Calu3 (cell line): ENCODE measurements at regions not wholly inside any gene's neighbourhood (a gene's known extent, or its start where the extent isn't known, plus 50 kb on each side); places are given as distances from the start of the nearest gene placed in this dataset.

Experiments
- BruUV-seq: library from RNA; stranded (reverse); fragments of 400-500 nt; replicated peaks from 2 replicates; lab custom pipeline; 2021; lab: Mats Ljungman, UMichigan
- CTCF ChIA-PET: fragments of 300-600 bp; sonication (Branson Sonifier 250); formaldehyde crosslinking; loops from one replicate; lab custom pipeline; 2022; ENCODE audit warnings: antibody characterized with exemption; lab: Charles Lee
- DNase-seq: peaks from one replicate; pipeline ENCODE4 v3.0.0; 2022
- H3K27ac Mint-ChIP-seq: one replicate; pipeline ENCODE4 v1.8.0; 2022; ENCODE audit warnings: mixed read lengths; ENCODE audit not compliant: unreplicated experiment
- H3K27me3 Mint-ChIP-seq: one replicate; pipeline ENCODE4 v1.8.0; 2022; ENCODE audit warnings: mixed read lengths; ENCODE audit not compliant: unreplicated experiment
- H3K36me3 Mint-ChIP-seq: one replicate; pipeline ENCODE4 v1.8.0; 2022; ENCODE audit warnings: mild to moderate bottlenecking, moderate library complexity, mixed read lengths; ENCODE audit not compliant: insufficient read depth, unreplicated experiment
- H3K4me1 Mint-ChIP-seq: one replicate; pipeline ENCODE4 v1.8.0; 2022; ENCODE audit warnings: mild to moderate bottlenecking, low read depth, mixed read lengths; ENCODE audit not compliant: unreplicated experiment
- H3K4me3 Mint-ChIP-seq: one replicate; pipeline ENCODE4 v1.8.0; 2022; ENCODE audit warnings: mild to moderate bottlenecking, low read depth, moderate library complexity, mixed read lengths; ENCODE audit not compliant: unreplicated experiment
- H3K9me3 Mint-ChIP-seq: one replicate; pipeline ENCODE4 v1.8.0; 2022; ENCODE audit warnings: low read depth, mixed read lengths; ENCODE audit not compliant: unreplicated experiment
- CTCF ChIP-seq: fragments of 200-600 bp; IDR thresholded peaks from one replicate; pipeline ENCODE4 v1.8.0; 2022; ENCODE audit warnings: antibody characterized with exemption; ENCODE audit not compliant: unreplicated experiment
- intact Hi-C: fragments of 100-400 bp; cut with micrococcal nuclease; formaldehyde crosslinking; loops from one replicate; pipeline ENCODE4 v1.10.0; 2022; ENCODE audit not compliant: unreplicated experiment

GRCh38 chr16:73750639-73751038 is 546.0 kb upstream of the PSMD7 start:
- Mint-ChIP-seq H3K27ac (no peak overlapping the region), H3K36me3 (no peaks in the 10 kb centered on the region), H3K27me3 (peaks cover 72% of the 10 kb centered on the region), H3K4me3 (no peak overlapping the region), H3K9me3 (peaks cover 3% of the 10 kb centered on the region), H3K4me1 (no peaks in the 10 kb centered on the region)
- no peak for DNase-seq
- CTCF ChIA-PET: no interaction called here
- intact Hi-C loops: no loop called here
- TF ChIP-seq CTCF: no peak
- no TSS peak for BruUV-seq

- no peak overlapping the region for H3K27ac Mint-ChIP-seq
- H3K27me3 Mint-ChIP-seq: peaks cover 39% of the 10 kb centered on the region
- peaks cover 3% of the 10 kb centered on the region for H3K9me3 Mint-ChIP-seq
- intact Hi-C loops: no loop called here
- no peak for DNase-seq
- H3K4me3 Mint-ChIP-seq: no peak overlapping the region
- no TSS peak for BruUV-seq
- no peaks in the 10 kb centered on the region for H3K36me3 Mint-ChIP-seq
- H3K4me1 Mint-ChIP-seq: no peaks in the 10 kb centered on the region
- no peak for TF ChIP-seq CTCF
- CTCF ChIA-PET: no interaction called here
Observed at GRCh38 chr16:73747328-73747727, 549.3 kb upstream of the PSMD7 start.

- no peak overlapping the region for H3K27ac Mint-ChIP-seq
- peaks cover 31% of the 10 kb centered on the region for H3K27me3 Mint-ChIP-seq
- no peaks in the 10 kb centered on the region for H3K36me3 Mint-ChIP-seq
- no peak overlapping the region for H3K4me3 Mint-ChIP-seq
- intact Hi-C loops: no loop called here
- no peak for TF ChIP-seq CTCF
- peaks cover 3% of the 10 kb centered on the region for H3K9me3 Mint-ChIP-seq
- no peaks in the 10 kb centered on the region for H3K4me1 Mint-ChIP-seq
- CTCF ChIA-PET: no interaction called here
- DNase-seq: no peak
- BruUV-seq: no TSS peak
Observed at GRCh38 chr16:73746554-73746953, 550.1 kb upstream of the PSMD7 start.

- DNase-seq: no peak
- CTCF ChIA-PET: no interaction called here
- Mint-ChIP-seq H3K4me1 (no peaks in the 10 kb centered on the region), H3K27ac (no peak overlapping the region), H3K27me3 (peaks cover 5% of the 10 kb centered on the region), H3K9me3 (peaks cover 2% of the 10 kb centered on the region), H3K4me3 (no peak overlapping the region), H3K36me3 (no peaks in the 10 kb centered on the region)
- TF ChIP-seq CTCF: no peak
- intact Hi-C loops: no loop called here
- BruUV-seq: no TSS peak
Observed at GRCh38 chr16:73743665-73744496, 552.7 kb upstream of the PSMD7 start.
